HG03159 (cell line): ENCODE measurements at regions not wholly inside any gene's neighbourhood (a gene's known extent, or its start where the extent isn't known, plus 50 kb on each side); places are given as distances from the start of the nearest gene placed in this dataset.
"Not testable (repeated sequence)": the region's sequence is repeated elsewhere in the genome, so short reads cannot be mapped to it uniquely, and the experiment has no call there.

Experiments used
- ATAC-seq: cut with Tn5 transposase; IDR thresholded peaks from one replicate; pipeline ENCODE4 v1.9.1; 2021; ENCODE audit warnings: mild to moderate bottlenecking, moderate library complexity; ENCODE audit not compliant: unreplicated experiment

- no peak for ATAC-seq
Measured at GRCh38 chr2:52345676-52346075, 1313.7 kb upstream of the NRXN1 start.

DNA sequence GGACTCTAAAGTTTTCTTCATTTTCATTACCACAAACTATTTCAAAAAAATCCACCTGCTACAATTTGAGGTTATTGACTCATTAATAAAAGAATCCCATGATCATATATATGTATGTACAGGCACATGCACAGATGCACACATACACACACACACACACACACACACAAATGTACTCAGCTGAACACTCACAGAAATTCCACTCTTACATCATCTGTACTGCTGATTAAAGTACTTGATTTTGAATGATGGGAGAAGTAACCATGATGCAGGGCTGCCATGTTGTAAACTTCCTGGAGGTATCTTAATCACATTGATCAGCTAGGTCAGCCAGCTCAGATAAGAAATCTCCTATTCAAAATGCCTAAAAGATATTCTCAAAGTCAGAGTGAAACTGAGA is 1313.2 kb upstream of the NRXN1 start:
- no peak for ATAC-seq

- ATAC-seq: no peak
Measured at GRCh38 chr2:52343706-52344266, 1311.9 kb upstream of the NRXN1 start.

- ATAC-seq: no peak
Measured at GRCh38 chr2:52343010-52343409, 1311.1 kb upstream of the NRXN1 start.

GRCh38 chr2:52342458-52342857 is 1310.5 kb upstream of the NRXN1 start:
- ATAC-seq: no peak

GRCh38 chr2:52341732-52342131 is 1309.8 kb upstream of the NRXN1 start:
- ATAC-seq: no peak

- ATAC-seq: no peak
Measured at GRCh38 chr2:52340171-52340570, 1308.2 kb upstream of the NRXN1 start.

DNA sequence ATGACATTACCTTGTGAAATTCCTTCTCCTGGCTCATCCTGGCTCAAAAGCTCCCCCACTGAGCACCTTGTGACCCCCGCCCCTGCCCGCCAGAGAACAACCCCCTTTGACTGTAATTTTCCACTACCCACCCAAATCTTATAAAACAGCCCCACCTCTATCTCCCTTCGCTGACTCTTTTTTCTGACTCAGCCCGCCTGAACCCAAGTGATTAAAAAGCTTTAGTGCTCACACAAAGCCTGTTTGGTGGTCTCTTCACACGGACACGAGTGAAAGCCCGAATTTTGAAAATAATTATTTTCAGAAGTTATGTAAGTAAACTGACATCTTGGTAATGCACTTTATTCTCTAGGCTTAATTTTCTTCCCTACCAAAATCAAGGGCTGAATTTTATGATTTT is 1305.9 kb upstream of the NRXN1 start:
- ATAC-seq: not testable (repeated sequence)

GRCh38 chr2:52336951-52337350 is 1305.0 kb upstream of the NRXN1 start:
- no peak for ATAC-seq

GRCh38 chr2:52335727-52336126 is 1303.8 kb upstream of the NRXN1 start:
- ATAC-seq: no peak

- ATAC-seq: no peak
Measured at GRCh38 chr2:52334185-52334584, 1302.3 kb upstream of the NRXN1 start.

GRCh38 chr2:52327641-52328040 is 1295.7 kb upstream of the NRXN1 start:
- no peak for ATAC-seq

DNA sequence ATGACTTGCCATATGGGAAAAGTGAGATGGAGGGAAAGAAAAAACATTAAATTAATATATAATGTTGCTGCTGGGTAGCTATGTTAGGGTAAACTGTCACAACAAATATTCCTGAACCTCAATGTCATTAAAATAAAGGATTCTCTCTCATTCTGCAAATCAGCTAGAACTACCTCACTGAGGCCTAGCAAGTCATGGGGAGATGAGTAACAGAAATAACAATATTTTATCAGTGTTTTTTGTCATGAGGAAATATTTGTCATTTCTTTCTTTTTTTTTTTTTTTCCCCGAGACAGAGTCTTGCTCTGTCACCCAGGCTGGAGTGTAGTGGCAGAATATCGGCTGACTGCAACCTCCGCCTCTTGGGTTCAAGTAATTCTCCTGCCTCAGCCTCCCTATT is 1282.3 kb upstream of the NRXN1 start:
- no peak for ATAC-seq

GRCh38 chr2:52312486-52312885 is 1280.6 kb upstream of the NRXN1 start:
- no peak for ATAC-seq

- no peak for ATAC-seq
Measured at GRCh38 chr2:52311862-52312261, 1279.9 kb upstream of the NRXN1 start.

DNA sequence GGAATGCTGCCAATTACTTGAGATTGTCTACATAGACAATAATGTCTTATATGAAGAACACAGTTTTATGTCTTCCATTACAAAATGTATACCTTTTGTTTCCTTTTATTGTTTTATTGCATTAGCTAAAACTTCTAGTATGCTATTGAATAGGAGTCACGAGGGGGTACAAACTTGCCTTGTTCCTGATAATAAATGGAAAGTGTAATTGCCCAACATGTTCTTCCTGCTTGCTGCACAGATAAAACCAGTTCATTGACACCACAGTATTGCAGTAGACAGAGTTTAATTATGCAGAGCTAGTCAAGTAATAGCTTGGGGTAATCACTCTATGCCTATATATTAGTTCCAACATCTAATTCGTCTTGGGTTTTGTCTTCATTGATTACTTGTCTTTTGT is 1276.2 kb upstream of the NRXN1 start:
- ATAC-seq: no peak

DNA sequence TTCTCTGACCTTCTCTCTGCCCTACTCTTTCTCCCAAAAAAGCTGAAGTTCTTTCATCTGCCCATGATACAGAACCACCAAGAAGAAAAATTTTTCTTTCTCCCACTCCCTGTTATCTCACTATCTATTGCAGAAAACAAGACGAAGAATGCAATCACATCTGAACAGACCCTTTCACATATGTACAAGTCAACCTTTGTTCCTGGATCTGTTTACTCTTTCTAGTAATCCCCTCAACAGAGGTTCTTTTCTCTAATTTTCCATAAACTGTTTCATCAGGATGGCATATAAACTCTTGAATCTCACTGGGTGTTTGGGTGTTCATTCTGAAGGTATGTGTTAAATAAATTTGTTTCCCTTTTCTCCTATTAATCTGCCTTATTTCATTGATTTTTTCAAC is 1262.7 kb upstream of the NRXN1 start:
- no peak for ATAC-seq

- ATAC-seq: no peak
Measured at GRCh38 chr2:52292801-52293200, 1260.9 kb upstream of the NRXN1 start.

GRCh38 chr2:52289741-52290140 is 1257.8 kb upstream of the NRXN1 start:
- no peak for ATAC-seq

DNA sequence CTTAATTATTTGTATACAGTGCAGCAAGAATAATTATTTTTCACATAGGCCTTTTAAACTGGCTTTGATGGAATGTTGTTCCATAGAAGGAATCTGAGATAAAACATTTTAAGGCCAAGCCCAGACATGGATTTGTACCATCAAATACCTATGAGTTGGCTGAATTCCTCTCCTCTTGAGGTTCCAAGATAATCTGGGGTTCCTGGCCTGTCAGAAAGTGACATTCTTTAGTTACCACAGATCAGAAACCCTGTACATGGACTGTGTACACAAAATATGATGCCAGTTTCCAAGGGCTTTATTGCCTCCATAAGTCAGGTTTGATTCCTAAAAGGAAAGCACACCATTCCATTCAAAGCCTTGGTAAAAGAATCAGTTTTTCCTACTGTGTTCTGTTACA is 1256.7 kb upstream of the NRXN1 start:
- ATAC-seq: no peak

GRCh38 chr2:52269696-52270485 is 1238.0 kb upstream of the NRXN1 start:
- no peak for ATAC-seq

DNA sequence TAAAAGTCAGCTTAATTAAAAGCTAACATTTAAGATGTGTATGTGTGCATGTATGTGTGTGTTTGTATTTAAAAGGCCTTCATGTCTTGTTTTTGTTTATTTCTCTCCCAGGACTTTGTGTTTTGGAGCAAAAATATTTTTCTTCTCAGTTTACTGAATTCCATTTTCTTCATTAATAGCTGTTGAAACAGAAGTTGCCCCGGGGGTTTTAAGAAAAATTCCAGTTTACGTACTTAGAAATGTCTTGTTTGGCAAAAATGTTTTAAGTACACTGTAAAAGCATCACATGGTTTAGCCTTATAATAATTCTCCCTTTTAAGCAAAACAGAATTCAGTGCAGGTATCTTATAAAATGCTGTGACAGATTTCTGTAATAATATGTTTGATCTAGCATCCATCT is 1233.0 kb upstream of the NRXN1 start:
- no peak for ATAC-seq

DNA sequence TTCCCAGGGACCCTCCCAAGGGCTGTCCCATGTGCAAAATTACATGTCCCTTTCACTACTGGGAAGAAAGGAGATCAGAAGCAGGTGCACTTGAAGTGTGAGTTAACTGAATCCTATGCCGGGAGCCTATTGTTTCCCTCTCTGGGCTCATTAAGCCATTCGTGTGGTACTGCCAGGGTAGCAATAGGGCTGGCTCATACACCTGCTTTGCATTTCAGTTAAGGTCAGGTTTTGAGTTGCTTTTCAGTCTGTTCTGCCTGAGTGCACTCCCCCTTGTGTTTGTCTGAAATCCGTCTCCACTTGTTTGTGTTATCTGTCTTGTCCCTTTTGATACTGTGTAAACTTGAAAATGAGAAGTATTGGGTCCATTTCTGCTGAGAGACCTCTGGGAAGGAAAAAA is 1232.6 kb upstream of the NRXN1 start:
- ATAC-seq: no peak
